CD4-positive, alpha-beta T cell treated with Interleukin-10 for 1 hour (primary cell): ENCODE measurements at regions not wholly inside any gene's neighbourhood (a gene's known extent, or its start where the extent isn't known, plus 50 kb on each side); places are given as distances from the start of the nearest gene placed in this dataset.

Source experiments
- DNase-seq: peaks from one replicate; pipeline ENCODE4 v3.0.0-alpha.2; 2020

DNA sequence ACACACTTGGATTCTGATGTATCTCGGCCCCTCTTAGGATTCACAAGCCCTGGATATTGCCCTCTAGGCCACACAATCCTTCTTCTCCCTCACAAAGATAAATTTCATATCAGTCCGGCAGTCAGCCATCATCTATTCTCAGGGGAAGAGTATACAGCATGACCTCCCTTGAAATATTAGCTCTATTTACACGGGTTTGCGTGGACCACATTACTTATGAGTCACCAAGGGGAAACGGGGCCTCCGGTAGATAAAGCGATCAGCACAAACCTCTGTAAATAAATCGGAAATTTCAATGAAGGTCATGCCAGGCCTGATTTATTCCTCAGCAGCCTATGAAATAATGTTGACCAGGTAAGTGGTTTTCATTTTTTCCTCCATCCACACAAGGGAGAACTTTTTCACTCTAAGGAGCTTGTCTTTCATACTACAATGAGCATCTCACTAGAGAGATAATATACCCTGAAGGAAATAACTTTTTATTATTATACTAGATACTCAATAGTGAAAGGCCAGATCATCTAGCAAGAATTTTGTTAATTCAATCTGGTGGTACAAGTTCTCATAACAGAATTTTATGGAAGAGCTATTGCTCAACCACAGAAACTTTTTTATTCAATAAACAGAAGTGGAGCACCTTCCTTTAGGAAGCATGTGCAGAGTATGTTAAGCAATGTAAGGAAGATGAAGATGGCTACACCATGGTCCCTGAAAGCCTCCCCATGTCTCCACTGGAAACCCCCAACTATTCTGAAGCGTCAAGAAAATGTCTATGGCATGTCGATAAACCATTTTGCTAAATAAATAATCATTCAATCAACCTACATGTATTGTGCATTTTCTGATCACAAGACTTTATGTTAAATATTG, 125.2 kb upstream of the PIK3C3 start:
- no peak for DNase-seq

GRCh38 chr18:41828137-41828536, 126.9 kb upstream of the PIK3C3 start:
- DNase-seq, result no peak

DNA sequence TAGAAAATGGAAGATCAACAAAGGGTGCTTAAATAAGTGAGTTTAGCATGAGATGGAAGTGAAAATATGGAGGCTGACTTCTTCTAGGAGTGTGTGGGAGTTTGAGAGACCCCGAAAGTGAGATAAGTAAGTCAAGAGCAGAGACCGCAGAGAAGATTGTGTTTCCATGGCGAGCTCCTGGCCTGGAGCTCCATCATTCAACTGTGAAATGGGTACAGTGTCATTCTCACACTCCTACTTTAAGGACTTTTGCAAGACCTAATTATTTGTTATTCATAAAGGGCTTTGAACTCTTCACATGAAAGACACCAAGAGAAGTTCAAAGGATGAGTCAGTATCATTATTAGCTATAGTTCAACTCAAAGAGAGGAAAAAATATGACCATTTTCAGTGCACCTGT, 134.2 kb upstream of the PIK3C3 start:
- DNase-seq, result no peak

- no peak for DNase-seq
Observed at GRCh38 chr18:41818381-41819355, 136.4 kb upstream of the PIK3C3 start.

GRCh38 chr18:41814651-41815050, 140.4 kb upstream of the PIK3C3 start:
- DNase-seq, result no peak

DNA sequence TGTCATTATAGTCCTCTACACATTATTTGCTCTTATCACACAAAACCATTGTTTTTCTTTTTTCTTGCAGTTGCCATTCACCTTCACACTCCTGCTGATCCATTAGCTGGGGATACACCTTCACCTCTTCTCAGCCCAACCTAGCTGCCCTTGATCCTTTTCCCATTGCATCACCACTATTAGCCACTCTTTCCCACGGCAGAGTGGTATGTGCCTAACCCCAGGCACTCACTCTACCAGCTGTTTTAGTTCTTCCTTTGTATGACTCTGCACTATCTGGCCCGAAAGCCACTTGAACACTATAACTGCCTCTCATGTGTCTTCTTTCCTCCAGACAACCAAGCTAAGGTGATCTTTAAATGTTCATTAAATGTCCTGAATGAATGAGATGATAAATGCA, 145.4 kb upstream of the PIK3C3 start:
- no peak for DNase-seq

- DNase-seq, result no peak
Observed at GRCh38 chr18:41805341-41805740, 149.7 kb upstream of the PIK3C3 start.

- no peak for DNase-seq
Observed at GRCh38 chr18:41798879-41799278, 156.2 kb upstream of the PIK3C3 start.

- no peak for DNase-seq
Observed at GRCh38 chr18:41790687-41791086, 164.3 kb upstream of the PIK3C3 start.

DNA sequence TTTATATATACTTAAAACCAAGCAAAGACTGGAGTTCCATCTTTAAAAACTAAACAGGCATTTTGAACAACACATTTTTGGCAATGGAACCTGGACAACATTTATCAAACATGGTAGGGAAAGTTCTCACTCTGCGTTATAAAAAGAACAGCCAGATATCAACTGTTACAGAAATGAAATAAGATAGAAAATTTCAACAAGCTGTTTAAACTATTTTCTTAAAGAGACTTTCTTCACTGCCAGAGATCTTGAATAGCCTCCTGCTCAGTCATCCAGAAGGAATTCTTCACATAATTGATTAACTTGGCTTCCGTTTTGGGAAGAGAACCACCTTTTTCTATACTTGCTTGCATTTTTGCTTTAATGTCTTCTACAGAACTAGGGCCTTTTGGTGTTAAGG, 166.0 kb upstream of the PIK3C3 start:
- no peak for DNase-seq

GRCh38 chr18:41783879-41784278, 171.2 kb upstream of the PIK3C3 start:
- no peak for DNase-seq

DNA sequence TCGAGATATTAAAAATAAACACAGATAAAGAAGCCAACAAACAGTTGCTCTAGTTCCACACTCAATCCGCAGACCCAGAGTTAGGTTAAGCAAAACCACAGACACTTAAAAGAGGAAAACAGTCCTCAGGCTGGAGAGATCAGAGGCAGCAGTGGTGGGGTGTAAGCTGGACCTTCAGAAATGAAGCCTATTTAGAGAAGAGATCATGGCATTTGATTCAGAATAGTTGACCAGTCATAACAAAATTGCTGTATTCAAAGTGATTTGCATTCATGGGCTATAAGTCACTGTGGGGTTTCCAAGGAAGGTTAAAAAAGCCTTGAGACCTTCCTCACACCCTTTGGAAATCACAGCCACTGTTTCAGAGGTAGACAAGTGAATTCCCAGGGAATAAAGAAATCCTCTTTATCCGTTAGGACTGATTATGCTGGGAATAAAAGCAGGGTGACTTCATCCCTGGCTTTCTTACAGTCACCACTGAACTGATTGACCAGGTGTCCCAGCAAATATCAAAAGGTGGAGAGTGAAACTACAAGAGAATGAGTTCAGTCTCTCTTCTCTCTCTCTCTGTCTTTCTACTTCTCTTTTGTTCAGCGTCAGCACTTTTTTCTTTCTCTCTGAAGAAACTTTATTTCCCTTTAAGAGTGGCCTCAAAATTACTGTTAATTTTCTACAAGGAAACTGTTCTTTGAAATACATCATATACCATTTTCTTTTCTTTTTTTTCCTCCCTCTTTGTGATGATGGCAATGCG, 171.8 kb upstream of the PIK3C3 start:
- no peak for DNase-seq

GRCh38 chr18:41771973-41772372, 183.1 kb upstream of the PIK3C3 start:
- DNase-seq, result no peak

DNA sequence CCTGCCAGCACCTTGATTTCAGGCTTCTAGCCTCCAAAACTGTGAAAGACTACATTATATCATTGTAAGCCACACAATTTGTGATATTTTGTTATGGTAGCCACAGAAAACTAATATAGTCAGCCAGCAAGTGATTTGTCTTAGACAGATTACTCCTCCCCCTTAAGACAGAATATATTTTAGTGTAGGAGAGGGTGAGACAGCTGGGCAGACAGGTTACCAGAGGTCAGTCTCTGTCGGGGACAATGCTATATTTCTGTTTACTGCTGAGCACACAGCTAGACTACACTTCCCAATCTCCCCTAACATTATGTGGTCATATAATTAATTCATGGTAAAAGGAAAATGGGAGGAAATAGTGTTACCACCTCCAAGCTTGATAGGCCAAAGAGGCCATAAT, 185.8 kb upstream of the PIK3C3 start:
- no peak for DNase-seq

- no peak for DNase-seq
Observed at GRCh38 chr18:41768467-41768866, 186.6 kb upstream of the PIK3C3 start.

- DNase-seq, result no peak
Observed at GRCh38 chr18:41767960-41768359, 187.1 kb upstream of the PIK3C3 start.

GRCh38 chr18:41765460-41765859, 189.6 kb upstream of the PIK3C3 start:
- no peak for DNase-seq

- DNase-seq, result no peak
Observed at GRCh38 chr18:41763361-41763760, 191.7 kb upstream of the PIK3C3 start.

DNA sequence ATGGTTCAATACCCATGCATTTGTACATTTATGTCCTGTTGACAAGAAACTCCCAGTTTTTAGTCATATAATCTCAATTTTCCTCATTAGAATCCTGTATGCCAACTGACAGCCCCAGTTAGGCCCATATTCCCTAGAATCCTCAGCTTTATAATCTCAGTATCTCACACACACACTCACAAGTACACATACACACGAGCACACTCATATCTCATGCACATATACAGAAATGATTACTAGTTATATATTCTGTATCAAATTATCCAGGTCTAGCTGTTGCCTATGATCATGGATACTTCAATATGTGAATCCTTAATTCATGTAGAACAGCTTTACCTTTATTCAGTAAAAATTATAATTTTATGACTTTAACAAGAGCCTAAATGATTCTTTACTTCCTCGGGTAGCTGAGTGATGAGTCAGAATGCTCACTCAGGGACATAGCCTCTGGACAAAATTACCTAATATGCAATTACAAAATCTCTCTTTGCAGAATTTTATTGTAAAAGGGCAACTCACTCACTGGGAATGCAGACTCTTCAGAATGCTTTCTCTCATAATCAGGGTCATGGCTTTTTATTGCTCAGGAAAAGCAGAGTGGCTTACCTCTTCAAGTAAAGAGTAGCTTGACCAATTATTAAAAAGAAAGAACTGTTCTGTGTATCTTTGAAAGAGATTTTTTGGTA, 193.6 kb upstream of the PIK3C3 start:
- DNase-seq, result no peak

- DNase-seq, result no peak
Observed at GRCh38 chr18:41758534-41758933, 196.5 kb upstream of the PIK3C3 start.

- DNase-seq, result no peak
Observed at GRCh38 chr18:41756141-41756540, 198.9 kb upstream of the PIK3C3 start.

- DNase-seq, result no peak
Observed at GRCh38 chr18:41754332-41754731, 200.7 kb upstream of the PIK3C3 start.

DNA sequence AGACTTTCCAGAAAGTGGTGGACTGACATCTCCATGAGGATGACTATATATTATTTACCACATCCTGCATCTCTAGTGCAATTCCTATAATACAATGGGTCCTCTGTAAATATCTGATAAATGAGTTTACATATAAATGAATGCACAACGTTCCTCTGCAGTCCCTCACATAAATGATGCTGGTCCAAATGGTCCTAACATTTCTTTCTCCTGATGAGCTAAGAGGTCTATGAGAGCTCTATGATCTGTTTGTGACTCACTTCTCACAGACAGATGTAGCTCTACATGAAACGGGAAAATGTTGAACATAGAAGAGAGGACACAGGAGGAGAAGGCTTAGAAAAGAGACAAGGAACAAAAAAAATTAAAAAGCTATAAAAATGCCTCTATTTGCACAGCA, 201.2 kb upstream of the PIK3C3 start:
- no peak for DNase-seq
